Sigmoid colon (tissue), 3 donors: ENCODE measurements at regions not wholly inside any gene's neighbourhood (a gene's known extent, or its start where the extent isn't known, plus 50 kb on each side); places are given as distances from the start of the nearest gene placed in this dataset.

ENCODE experiments used
- POLR2A ChIP-seq, 2 donors: fragments of 450-650 bp; IDR thresholded peaks; one replicate each; pipeline ENCODE4 v1.6.1; 2016; ENCODE audit warnings: antibody characterized with exemption in 2 of 2, mild to moderate bottlenecking in 2 of 2, moderate library complexity in 2 of 2
- TF ChIP-seq, protein P1 (sequence below), 4 experiments: fragments of 450-650 bp in 3 of 4; fragments of 200-600 bp in 1 of 4; IDR thresholded peaks; one replicate each; pipeline ENCODE4 v1.5.1; 2016 to 2019; ENCODE audit warnings: antibody characterized with exemption in 4 of 4, mild to moderate bottlenecking in 3 of 4, moderate library complexity in 2 of 4

GRCh38 chr15:39479911-39480310 is 101.0 kb upstream of the THBS1 start:
- TF ChIP-seq, protein P1, sequence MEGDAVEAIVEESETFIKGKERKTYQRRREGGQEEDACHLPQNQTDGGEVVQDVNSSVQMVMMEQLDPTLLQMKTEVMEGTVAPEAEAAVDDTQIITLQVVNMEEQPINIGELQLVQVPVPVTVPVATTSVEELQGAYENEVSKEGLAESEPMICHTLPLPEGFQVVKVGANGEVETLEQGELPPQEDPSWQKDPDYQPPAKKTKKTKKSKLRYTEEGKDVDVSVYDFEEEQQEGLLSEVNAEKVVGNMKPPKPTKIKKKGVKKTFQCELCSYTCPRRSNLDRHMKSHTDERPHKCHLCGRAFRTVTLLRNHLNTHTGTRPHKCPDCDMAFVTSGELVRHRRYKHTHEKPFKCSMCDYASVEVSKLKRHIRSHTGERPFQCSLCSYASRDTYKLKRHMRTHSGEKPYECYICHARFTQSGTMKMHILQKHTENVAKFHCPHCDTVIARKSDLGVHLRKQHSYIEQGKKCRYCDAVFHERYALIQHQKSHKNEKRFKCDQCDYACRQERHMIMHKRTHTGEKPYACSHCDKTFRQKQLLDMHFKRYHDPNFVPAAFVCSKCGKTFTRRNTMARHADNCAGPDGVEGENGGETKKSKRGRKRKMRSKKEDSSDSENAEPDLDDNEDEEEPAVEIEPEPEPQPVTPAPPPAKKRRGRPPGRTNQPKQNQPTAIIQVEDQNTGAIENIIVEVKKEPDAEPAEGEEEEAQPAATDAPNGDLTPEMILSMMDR (IDR thresholded peaks at IDR 0.05), result no peak
- TF ChIP-seq POLR2A (IDR thresholded peaks at IDR 0.05), result no peak
